LoVo (cell line): ENCODE measurements at regions not wholly inside any gene's neighbourhood (a gene's known extent, or its start where the extent isn't known, plus 50 kb on each side); places are given as distances from the start of the nearest gene placed in this dataset.
"Not testable (repeated sequence)": the region's sequence is repeated elsewhere in the genome, so short reads cannot be mapped to it uniquely, and the experiment has no call there.

Experiments
- DNase-seq: peaks from one replicate; pipeline ENCODE4 v3.0.0-alpha.2; 2016; ENCODE audit warnings: low spot score

- DNase-seq = peak; percentile 31
Observed at GRCh38 chr18:961644-962355, 57.1 kb downstream of the ADCYAP1 start.

- DNase-seq = no peak
Observed at GRCh38 chr18:963276-963675, 58.6 kb downstream of the ADCYAP1 start.

- DNase-seq = no peak
Observed at GRCh38 chr18:965921-966758, 61.5 kb downstream of the ADCYAP1 start.

- DNase-seq = no peak
Observed at GRCh38 chr18:966759-967576, 62.3 kb downstream of the ADCYAP1 start.

GRCh38 chr18:968910-969309, 64.2 kb downstream of the ADCYAP1 start:
- not testable (repeated sequence) for DNase-seq

GRCh38 chr18:969311-969710, 64.6 kb downstream of the ADCYAP1 start:
- not testable (repeated sequence) for DNase-seq

GRCh38 chr18:974606-975005, 69.9 kb downstream of the ADCYAP1 start:
- not testable (repeated sequence) for DNase-seq

- DNase-seq = not testable (repeated sequence)
Observed at GRCh38 chr18:976393-977128, 71.9 kb downstream of the ADCYAP1 start.

- not testable (repeated sequence) for DNase-seq
Observed at GRCh38 chr18:977327-977726, 72.7 kb downstream of the ADCYAP1 start.

- not testable (repeated sequence) for DNase-seq
Observed at GRCh38 chr18:977732-978131, 73.1 kb downstream of the ADCYAP1 start.

GRCh38 chr18:980586-980985, 75.9 kb downstream of the ADCYAP1 start:
- DNase-seq = no peak

- DNase-seq = no peak
Observed at GRCh38 chr18:984004-984403, 79.3 kb downstream of the ADCYAP1 start.

- DNase-seq = no peak
Observed at GRCh38 chr18:985212-985661, 80.6 kb downstream of the ADCYAP1 start.

- no peak for DNase-seq
Observed at GRCh38 chr18:986051-986450, 81.4 kb downstream of the ADCYAP1 start.

- DNase-seq = no peak
Observed at GRCh38 chr18:986552-986951, 81.9 kb downstream of the ADCYAP1 start.

- no peak for DNase-seq
Observed at GRCh38 chr18:987325-988186, 82.9 kb downstream of the ADCYAP1 start.

- no peak for DNase-seq
Observed at GRCh38 chr18:989425-989824, 84.8 kb downstream of the ADCYAP1 start.

- DNase-seq = no peak
Observed at GRCh38 chr18:990197-990596, 85.5 kb downstream of the ADCYAP1 start.

- no peak for DNase-seq
Observed at GRCh38 chr18:991441-991840, 86.8 kb downstream of the ADCYAP1 start.

GRCh38 chr18:993560-993959, 88.9 kb downstream of the ADCYAP1 start:
- no peak for DNase-seq

GRCh38 chr18:995629-996028, 91.0 kb downstream of the ADCYAP1 start:
- DNase-seq = no peak
